Keratinocyte (primary cell): ENCODE measurements at regions not wholly inside any gene's neighbourhood (a gene's known extent, or its start where the extent isn't known, plus 50 kb on each side); places are given as distances from the start of the nearest gene placed in this dataset.

Experiments used
- DNase-seq: peaks from one replicate; pipeline ENCODE4 v3.0.0-alpha.2; 2011; ENCODE audit warnings: low read depth, missing footprints, low spot score
- FAIRE-seq: peaks from 2 replicates; lab custom pipeline; 2011; peaks lifted over from hg19 to GRCh38; lab: Jason Lieb, UNC
- H2AFZ ChIP-seq: 2 replicates; pipeline ENCODE4 v1.6.0; 2012; ENCODE audit warnings: low read length, control low read depth, inconsistent platforms; ENCODE audit not compliant: control insufficient read depth
- H3K27ac ChIP-seq: 2 replicates; pipeline ENCODE4 v1.5.1; 2011; ENCODE audit warnings: low read length; ENCODE audit not compliant: control insufficient read depth, insufficient read depth
- H3K27me3 ChIP-seq: 3 replicates; pipeline ENCODE4 v1.6.0; 2011; ENCODE audit warnings: low read length; ENCODE audit not compliant: control insufficient read depth, insufficient read depth; ENCODE audit errors: extremely low read depth
- H3K36me3 ChIP-seq, 2 experiments: 2 replicates in 1 of 2; 3 replicates in 1 of 2; pipeline ENCODE4 v1.5.1; 2011; ENCODE audit warnings: low read length in 2 of 2, mild to moderate bottlenecking in 1 of 2; ENCODE audit not compliant: control insufficient read depth in 2 of 2, insufficient read depth in 2 of 2; ENCODE audit errors: extremely low read depth in 1 of 2
- H3K4me1 ChIP-seq: 3 replicates; pipeline ENCODE4 v1.5.1; 2011; ENCODE audit warnings: low read length; ENCODE audit not compliant: control insufficient read depth, insufficient read depth; ENCODE audit errors: extremely low read depth
- H3K4me2 ChIP-seq: 3 replicates; pipeline ENCODE4 v1.6.0; 2011; ENCODE audit warnings: low read depth, low read length; ENCODE audit not compliant: control insufficient read depth, insufficient read depth; ENCODE audit errors: extremely low read depth
- H3K4me3 ChIP-seq, 3 experiments: fragments of 200-600 bp in 1 of 3; sonication (generic) in 1 of 3; 2 replicates in 2 of 3; 3 replicates in 1 of 3; pipeline ENCODE4 v1.5.1; 2011 to 2016; ENCODE audit warnings: low read length in 3 of 3, mild to moderate bottlenecking in 3 of 3, control low read depth in 2 of 3, inconsistent platforms in 1 of 3, low read depth in 1 of 3, mixed read lengths in 1 of 3, mixed run types in 1 of 3, moderate library complexity in 1 of 3; ENCODE audit not compliant: control insufficient read depth in 2 of 3, insufficient read depth in 2 of 3; ENCODE audit errors: extremely low read depth in 1 of 3
- H3K79me2 ChIP-seq: 2 replicates; pipeline ENCODE4 v1.6.0; 2012; ENCODE audit warnings: low read length; ENCODE audit not compliant: control insufficient read depth, insufficient read depth
- H3K9ac ChIP-seq: 3 replicates; pipeline ENCODE4 v1.6.0; 2011; ENCODE audit warnings: low read length; ENCODE audit not compliant: control insufficient read depth, insufficient read depth; ENCODE audit errors: extremely low read depth
- H3K9me1 ChIP-seq: 3 replicates; pipeline ENCODE4 v1.6.0; 2011; ENCODE audit warnings: low read length; ENCODE audit not compliant: control insufficient read depth, insufficient read depth; ENCODE audit errors: extremely low read depth
- H3K9me3 ChIP-seq: 2 replicates; pipeline ENCODE4 v1.5.1; 2012; ENCODE audit warnings: low read depth, low read length; ENCODE audit not compliant: control insufficient read depth
- H4K20me1 ChIP-seq: 3 replicates; pipeline ENCODE4 v1.6.0; 2011; ENCODE audit warnings: low read length; ENCODE audit not compliant: control insufficient read depth, insufficient read depth; ENCODE audit errors: extremely low read depth
- EZH2 ChIP-seq: IDR thresholded peaks from one replicate; pipeline ENCODE4 v1.6.1; 2012; ENCODE audit warnings: inconsistent platforms, mild to moderate bottlenecking, low read length, moderate library complexity
- dilution Hi-C: fragments of 300-500 bp; cut with MboI; formaldehyde crosslinking; loops from one replicate; pipeline ENCODE4 v1.7.0; 2020; ENCODE audit warnings: low sequenced_read_pairs; ENCODE audit not compliant: extremely low pct_ligation_motif_present
- TF ChIP-seq, protein P1 (sequence below), 3 experiments: IDR thresholded peaks in 1 of 3; conservative IDR thresholded peaks in 1 of 3; optimal IDR thresholded peaks in 1 of 3; 2 replicates in 2 of 3; 3 replicates in 1 of 3; pipeline versions ENCODE3 to v1.5.1; 2011; ENCODE audit warnings: low read length in 3 of 3, mild to moderate bottlenecking in 3 of 3, moderate library complexity in 2 of 3, control low read depth in 1 of 3, inconsistent platforms in 1 of 3; ENCODE audit not compliant: insufficient read depth in 2 of 3; ENCODE audit errors: extremely low read depth in 1 of 3

DNA sequence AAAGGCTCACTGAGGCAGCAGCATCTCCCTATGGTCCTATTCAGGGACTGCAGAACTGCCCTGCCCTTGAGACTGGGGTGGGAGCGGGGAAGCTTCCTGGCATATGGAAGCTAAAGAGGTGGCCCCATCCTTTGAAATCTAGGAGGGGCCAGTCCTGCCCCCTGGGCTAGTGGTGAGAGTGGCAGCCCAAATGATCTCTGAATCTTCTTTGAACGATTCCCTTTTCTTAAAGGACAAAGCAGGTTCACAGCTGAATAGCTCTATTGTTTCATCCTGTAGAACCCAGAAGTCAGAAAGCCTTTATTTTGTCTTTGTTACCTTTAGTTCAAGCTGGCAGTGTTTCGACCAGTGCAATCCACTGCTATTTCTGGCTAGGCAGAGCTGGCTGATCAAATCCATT, 741.9 kb downstream of the IRX1 start:
- Histone ChIP-seq H3K9ac (no peak overlapping the region), H3K9me1 (no peaks in the 10 kb centered on the region), H3K79me2 (no peaks in the 10 kb centered on the region), H2AFZ (no peak overlapping the region), H3K4me1 (no peaks in the 10 kb centered on the region), H4K20me1 (no peaks in the 10 kb centered on the region), H3K4me3 (no peak overlapping the region), H3K27ac (no peak overlapping the region), H3K4me2 (no peak overlapping the region), H3K27me3 (no peaks in the 10 kb centered on the region), H3K36me3 (no peaks in the 10 kb centered on the region), H3K9me3 (no peaks in the 10 kb centered on the region)
- dilution Hi-C loops: no loop called here
- FAIRE-seq (no peak), DNase-seq (no peak)
- no peak for TF ChIP-seq EZH2
- TF ChIP-seq, protein P1, sequence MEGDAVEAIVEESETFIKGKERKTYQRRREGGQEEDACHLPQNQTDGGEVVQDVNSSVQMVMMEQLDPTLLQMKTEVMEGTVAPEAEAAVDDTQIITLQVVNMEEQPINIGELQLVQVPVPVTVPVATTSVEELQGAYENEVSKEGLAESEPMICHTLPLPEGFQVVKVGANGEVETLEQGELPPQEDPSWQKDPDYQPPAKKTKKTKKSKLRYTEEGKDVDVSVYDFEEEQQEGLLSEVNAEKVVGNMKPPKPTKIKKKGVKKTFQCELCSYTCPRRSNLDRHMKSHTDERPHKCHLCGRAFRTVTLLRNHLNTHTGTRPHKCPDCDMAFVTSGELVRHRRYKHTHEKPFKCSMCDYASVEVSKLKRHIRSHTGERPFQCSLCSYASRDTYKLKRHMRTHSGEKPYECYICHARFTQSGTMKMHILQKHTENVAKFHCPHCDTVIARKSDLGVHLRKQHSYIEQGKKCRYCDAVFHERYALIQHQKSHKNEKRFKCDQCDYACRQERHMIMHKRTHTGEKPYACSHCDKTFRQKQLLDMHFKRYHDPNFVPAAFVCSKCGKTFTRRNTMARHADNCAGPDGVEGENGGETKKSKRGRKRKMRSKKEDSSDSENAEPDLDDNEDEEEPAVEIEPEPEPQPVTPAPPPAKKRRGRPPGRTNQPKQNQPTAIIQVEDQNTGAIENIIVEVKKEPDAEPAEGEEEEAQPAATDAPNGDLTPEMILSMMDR (optimal IDR thresholded peaks at IDR 0.05 in 1 of 3, IDR thresholded peaks at IDR 0.05 in 1 of 3, conservative IDR thresholded peaks at IDR 0.05 in 1 of 3; ENCODE audit: extremely low read depth in 1 of 3, insufficient read depth in 2 of 3, low read length in 3 of 3): no peak

GRCh38 chr5:4339949-4340348, 744.3 kb downstream of the IRX1 start:
- no peak overlapping the region for H3K4me2 ChIP-seq
- no peaks in the 10 kb centered on the region for H3K36me3 ChIP-seq
- no peaks in the 10 kb centered on the region for H3K9me1 ChIP-seq
- no peak overlapping the region for H3K27ac ChIP-seq
- no peak overlapping the region for H3K9ac ChIP-seq
- FAIRE-seq: no peak
- no peak overlapping the region for H2AFZ ChIP-seq
- no peaks in the 10 kb centered on the region for H3K4me1 ChIP-seq
- DNase-seq: no peak
- no peaks in the 10 kb centered on the region for H3K9me3 ChIP-seq
- no peak overlapping the region for H3K4me3 ChIP-seq
- no peaks in the 10 kb centered on the region for H3K27me3 ChIP-seq
- H4K20me1 ChIP-seq: no peaks in the 10 kb centered on the region
- TF ChIP-seq, protein P1 (optimal IDR thresholded peaks at IDR 0.05 in 1 of 3, IDR thresholded peaks at IDR 0.05 in 1 of 3, conservative IDR thresholded peaks at IDR 0.05 in 1 of 3; ENCODE audit: extremely low read depth in 1 of 3, insufficient read depth in 2 of 3, low read length in 3 of 3): no peak
- TF ChIP-seq EZH2: no peak
- H3K79me2 ChIP-seq: no peaks in the 10 kb centered on the region
- dilution Hi-C loops: no loop called here
